Neural progenitor cell (in vitro differentiated cells): ENCODE measurements at regions not wholly inside any gene's neighbourhood (a gene's known extent, or its start where the extent isn't known, plus 50 kb on each side); places are given as distances from the start of the nearest gene placed in this dataset.

ENCODE experiments used
- EZH2 ChIP-seq: fragments of 200-600 bp; sonication (generic); IDR thresholded peaks from 2 replicates; pipeline ENCODE4 v1.6.1; 2017; ENCODE audit warnings: antibody characterized with exemption, mild to moderate bottlenecking, moderate library complexity
- EZH2phosphoT487 ChIP-seq: fragments of 200-600 bp; sonication (generic); IDR thresholded peaks from 2 replicates; pipeline ENCODE4 v1.6.1; 2017; ENCODE audit warnings: antibody characterized with exemption
- TF ChIP-seq, protein P1 (sequence below): fragments of 200-600 bp; sonication (generic); IDR thresholded peaks from 2 replicates; pipeline ENCODE4 v1.5.1; 2017; ENCODE audit warnings: antibody characterized with exemption, mild to moderate bottlenecking

DNA sequence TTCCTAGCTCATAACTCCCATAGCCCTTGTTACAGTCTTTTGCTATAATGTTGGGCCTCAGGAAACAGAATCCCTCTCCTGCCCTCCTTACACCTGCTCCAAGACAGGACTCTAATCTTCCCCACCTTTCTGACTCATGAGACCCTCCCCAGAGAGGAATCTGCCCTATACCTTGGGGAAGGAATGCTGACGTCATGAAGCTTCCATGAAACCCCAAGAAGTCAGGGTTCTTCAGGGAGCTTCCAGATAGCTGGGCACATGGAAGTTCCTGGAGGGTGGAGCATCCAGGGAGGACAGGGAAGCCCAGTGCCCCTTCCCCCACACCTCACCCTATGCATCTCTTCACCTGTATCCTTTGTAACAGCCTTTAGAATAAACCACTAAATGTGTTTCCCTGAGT lies 285.7 kb downstream of the SOX9 start:
- TF ChIP-seq, protein P1, sequence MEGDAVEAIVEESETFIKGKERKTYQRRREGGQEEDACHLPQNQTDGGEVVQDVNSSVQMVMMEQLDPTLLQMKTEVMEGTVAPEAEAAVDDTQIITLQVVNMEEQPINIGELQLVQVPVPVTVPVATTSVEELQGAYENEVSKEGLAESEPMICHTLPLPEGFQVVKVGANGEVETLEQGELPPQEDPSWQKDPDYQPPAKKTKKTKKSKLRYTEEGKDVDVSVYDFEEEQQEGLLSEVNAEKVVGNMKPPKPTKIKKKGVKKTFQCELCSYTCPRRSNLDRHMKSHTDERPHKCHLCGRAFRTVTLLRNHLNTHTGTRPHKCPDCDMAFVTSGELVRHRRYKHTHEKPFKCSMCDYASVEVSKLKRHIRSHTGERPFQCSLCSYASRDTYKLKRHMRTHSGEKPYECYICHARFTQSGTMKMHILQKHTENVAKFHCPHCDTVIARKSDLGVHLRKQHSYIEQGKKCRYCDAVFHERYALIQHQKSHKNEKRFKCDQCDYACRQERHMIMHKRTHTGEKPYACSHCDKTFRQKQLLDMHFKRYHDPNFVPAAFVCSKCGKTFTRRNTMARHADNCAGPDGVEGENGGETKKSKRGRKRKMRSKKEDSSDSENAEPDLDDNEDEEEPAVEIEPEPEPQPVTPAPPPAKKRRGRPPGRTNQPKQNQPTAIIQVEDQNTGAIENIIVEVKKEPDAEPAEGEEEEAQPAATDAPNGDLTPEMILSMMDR: no peak
- TF ChIP-seq EZH2 (no peak), EZH2phosphoT487 (no peak)
